ENCODE measurements at regions not wholly inside any gene's neighbourhood (a gene's known extent, or its start where the extent isn't known, plus 50 kb on each side); places are given as distances from the start of the nearest gene placed in this dataset.

GRCh38 chr4:171162478-171162877, 650.7 kb upstream of the GALNTL6 start:
- intact Hi-C loops (cut with DNase I): no loop called here
- DNase-seq: no peak
- H3K9me3 ChIP-seq: no peaks in the 10 kb centered on the region
- TF ChIP-seq POLR2A (IDR thresholded peaks at IDR 0.05): no peak
- TF ChIP-seq CTCF (IDR thresholded peaks at IDR 0.05): no peak
- H3K27ac ChIP-seq: no peak overlapping the region
- no peaks in the 10 kb centered on the region for H3K4me1 ChIP-seq
- no peaks in the 10 kb centered on the region for H3K27me3 ChIP-seq
- H3K36me3 ChIP-seq: no peaks in the 10 kb centered on the region
- WGBS (ENCODE audit: insufficient coverage, low coverage, low lambda C conversion rate, missing lambda C conversion rate): 20% methylated on average over 3 of the region's 3 CpGs
- ATAC-seq: peak in 1 of 4 donors; percentile 41
- H3K4me3 ChIP-seq: no peak overlapping the region

- DNase-seq (no peak), ATAC-seq (no peak)
- no peak overlapping the region for H3K27ac ChIP-seq
- H3K27me3 ChIP-seq: no peaks in the 10 kb centered on the region
- intact Hi-C loops (cut with DNase I): no loop called here
- H3K9me3 ChIP-seq: no peaks in the 10 kb centered on the region
- no peaks in the 10 kb centered on the region for H3K36me3 ChIP-seq
- no peaks in the 10 kb centered on the region for H3K4me1 ChIP-seq
- H3K4me3 ChIP-seq: no peak overlapping the region
- WGBS (ENCODE audit: insufficient coverage, low coverage, low lambda C conversion rate, missing lambda C conversion rate): 48% methylated on average over 7 of the region's 7 CpGs
- TF ChIP-seq CTCF (IDR thresholded peaks at IDR 0.05) (no peak), POLR2A (IDR thresholded peaks at IDR 0.05) (no peak)
These were observed 655.6 kb upstream of the GALNTL6 start for GRCh38 chr4:171157462-171158082.

GRCh38 chr4:171142639-171143038, 670.6 kb upstream of the GALNTL6 start:
- H3K36me3 ChIP-seq: no peaks in the 10 kb centered on the region
- no peak for ATAC-seq
- no peak for TF ChIP-seq POLR2A (IDR thresholded peaks at IDR 0.05)
- no peak for TF ChIP-seq CTCF (IDR thresholded peaks at IDR 0.05)
- no peaks in the 10 kb centered on the region for H3K9me3 ChIP-seq
- H3K27ac ChIP-seq: no peak overlapping the region
- no peak for DNase-seq
- WGBS (ENCODE audit: insufficient coverage, low coverage, low lambda C conversion rate, missing lambda C conversion rate): 0% methylated on average over 1 of the region's 1 CpG
- H3K27me3 ChIP-seq: no peaks in the 10 kb centered on the region
- intact Hi-C loops (cut with DNase I): no loop called here
- no peak overlapping the region for H3K4me3 ChIP-seq
- H3K4me1 ChIP-seq: no peaks in the 10 kb centered on the region

- no peaks in the 10 kb centered on the region for H3K36me3 ChIP-seq
- TF ChIP-seq POLR2A (IDR thresholded peaks at IDR 0.05) (no peak), CTCF (IDR thresholded peaks at IDR 0.05) (no peak)
- ATAC-seq (no peak), DNase-seq (no peak)
- no peaks in the 10 kb centered on the region for H3K27me3 ChIP-seq
- no peak overlapping the region for H3K4me3 ChIP-seq
- H3K9me3 ChIP-seq: no peaks in the 10 kb centered on the region
- no peak overlapping the region for H3K27ac ChIP-seq
- WGBS (ENCODE audit: insufficient coverage, low coverage, low lambda C conversion rate, missing lambda C conversion rate): 33% methylated on average over 1 of the region's 1 CpG
- intact Hi-C loops (cut with DNase I): no loop called here
- H3K4me1 ChIP-seq: no peaks in the 10 kb centered on the region
These were observed 671.2 kb upstream of the GALNTL6 start for GRCh38 chr4:171142045-171142444.

Data from right lobe of liver (tissue), 6 donors.